ENCODE measurements at regions not wholly inside any gene's neighbourhood (a gene's known extent, or its start where the extent isn't known, plus 50 kb on each side); places are given as distances from the start of the nearest gene placed in this dataset.

DNA sequence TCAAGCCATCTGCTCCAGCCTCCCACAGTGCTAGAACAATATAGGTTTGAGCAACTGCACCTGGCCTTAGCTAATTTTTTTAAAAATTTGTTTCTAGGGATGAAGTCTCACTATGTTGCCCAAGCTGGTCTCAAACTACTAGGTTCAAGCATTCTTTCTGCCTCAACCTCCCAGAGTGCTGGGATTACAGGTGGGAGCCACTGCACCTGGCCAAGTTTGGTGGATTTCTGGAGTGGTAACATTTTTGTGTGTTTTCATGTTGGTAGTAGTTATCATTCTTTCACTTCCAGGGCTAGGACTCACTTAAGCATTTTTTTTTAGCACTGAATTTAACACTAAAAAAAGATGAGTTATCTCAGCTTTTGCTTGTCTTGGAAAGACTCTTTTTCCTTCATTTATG, 328.0 kb upstream of the RGS6 start:
- TF ChIP-seq, protein P1, sequence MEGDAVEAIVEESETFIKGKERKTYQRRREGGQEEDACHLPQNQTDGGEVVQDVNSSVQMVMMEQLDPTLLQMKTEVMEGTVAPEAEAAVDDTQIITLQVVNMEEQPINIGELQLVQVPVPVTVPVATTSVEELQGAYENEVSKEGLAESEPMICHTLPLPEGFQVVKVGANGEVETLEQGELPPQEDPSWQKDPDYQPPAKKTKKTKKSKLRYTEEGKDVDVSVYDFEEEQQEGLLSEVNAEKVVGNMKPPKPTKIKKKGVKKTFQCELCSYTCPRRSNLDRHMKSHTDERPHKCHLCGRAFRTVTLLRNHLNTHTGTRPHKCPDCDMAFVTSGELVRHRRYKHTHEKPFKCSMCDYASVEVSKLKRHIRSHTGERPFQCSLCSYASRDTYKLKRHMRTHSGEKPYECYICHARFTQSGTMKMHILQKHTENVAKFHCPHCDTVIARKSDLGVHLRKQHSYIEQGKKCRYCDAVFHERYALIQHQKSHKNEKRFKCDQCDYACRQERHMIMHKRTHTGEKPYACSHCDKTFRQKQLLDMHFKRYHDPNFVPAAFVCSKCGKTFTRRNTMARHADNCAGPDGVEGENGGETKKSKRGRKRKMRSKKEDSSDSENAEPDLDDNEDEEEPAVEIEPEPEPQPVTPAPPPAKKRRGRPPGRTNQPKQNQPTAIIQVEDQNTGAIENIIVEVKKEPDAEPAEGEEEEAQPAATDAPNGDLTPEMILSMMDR (IDR thresholded peaks at IDR 0.05), result no peak
- TF ChIP-seq POLR2A (IDR thresholded peaks at IDR 0.05) (no peak), POLR2AphosphoS5 (IDR thresholded peaks at IDR 0.05) (no peak)

Measured in prostate gland (tissue), 2 donors.